Sigmoid colon (tissue), 4 donors: ENCODE measurements at regions not wholly inside any gene's neighbourhood (a gene's known extent, or its start where the extent isn't known, plus 50 kb on each side); places are given as distances from the start of the nearest gene placed in this dataset.

Source experiments
- EP300 ChIP-seq, 4 donors: sonication (generic); formaldehyde crosslinking; IDR thresholded peaks; one replicate each; pipeline ENCODE4 v1.6.1; 2017; ENCODE audit warnings: antibody characterized with exemption in 4 of 4
- POLR2A ChIP-seq, 2 donors: fragments of 450-650 bp; IDR thresholded peaks; one replicate each; pipeline ENCODE4 v1.6.1; 2016; ENCODE audit warnings: antibody characterized with exemption in 2 of 2, mild to moderate bottlenecking in 2 of 2, moderate library complexity in 2 of 2
- POLR2AphosphoS5 ChIP-seq, 4 donors: sonication (generic); formaldehyde crosslinking; IDR thresholded peaks; one replicate each; pipeline ENCODE4 v1.6.1; 2017; ENCODE audit warnings: antibody characterized with exemption in 4 of 4
- TF ChIP-seq, protein P1 (sequence below), 4 experiments: fragments of 450-650 bp in 3 of 4; fragments of 200-600 bp in 1 of 4; IDR thresholded peaks; one replicate each; pipeline ENCODE4 v1.5.1; 2016 to 2019; ENCODE audit warnings: antibody characterized with exemption in 4 of 4, mild to moderate bottlenecking in 3 of 4, moderate library complexity in 2 of 4

DNA sequence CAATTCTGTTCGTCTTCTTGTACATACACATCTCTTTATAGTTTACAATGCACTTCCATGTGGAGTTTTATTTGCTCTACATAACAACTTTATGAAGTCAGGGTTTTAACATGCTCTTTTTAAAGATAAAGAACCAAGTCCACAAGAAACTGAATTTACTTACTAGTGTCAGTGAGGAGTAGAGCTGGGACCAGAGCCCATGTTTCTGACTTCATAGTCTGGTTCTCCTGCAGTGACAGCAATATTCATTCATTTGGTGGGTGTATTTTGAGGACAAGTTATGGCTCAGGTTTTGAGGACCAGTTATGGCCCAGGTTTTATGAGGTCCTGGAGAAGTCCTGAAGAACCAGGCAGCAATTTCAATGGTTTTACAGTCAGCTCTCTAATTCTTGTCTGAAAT is 481.9 kb upstream of the TNC start:
- TF ChIP-seq POLR2AphosphoS5 (IDR thresholded peaks at IDR 0.05): no peak
- TF ChIP-seq, protein P1, sequence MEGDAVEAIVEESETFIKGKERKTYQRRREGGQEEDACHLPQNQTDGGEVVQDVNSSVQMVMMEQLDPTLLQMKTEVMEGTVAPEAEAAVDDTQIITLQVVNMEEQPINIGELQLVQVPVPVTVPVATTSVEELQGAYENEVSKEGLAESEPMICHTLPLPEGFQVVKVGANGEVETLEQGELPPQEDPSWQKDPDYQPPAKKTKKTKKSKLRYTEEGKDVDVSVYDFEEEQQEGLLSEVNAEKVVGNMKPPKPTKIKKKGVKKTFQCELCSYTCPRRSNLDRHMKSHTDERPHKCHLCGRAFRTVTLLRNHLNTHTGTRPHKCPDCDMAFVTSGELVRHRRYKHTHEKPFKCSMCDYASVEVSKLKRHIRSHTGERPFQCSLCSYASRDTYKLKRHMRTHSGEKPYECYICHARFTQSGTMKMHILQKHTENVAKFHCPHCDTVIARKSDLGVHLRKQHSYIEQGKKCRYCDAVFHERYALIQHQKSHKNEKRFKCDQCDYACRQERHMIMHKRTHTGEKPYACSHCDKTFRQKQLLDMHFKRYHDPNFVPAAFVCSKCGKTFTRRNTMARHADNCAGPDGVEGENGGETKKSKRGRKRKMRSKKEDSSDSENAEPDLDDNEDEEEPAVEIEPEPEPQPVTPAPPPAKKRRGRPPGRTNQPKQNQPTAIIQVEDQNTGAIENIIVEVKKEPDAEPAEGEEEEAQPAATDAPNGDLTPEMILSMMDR (IDR thresholded peaks at IDR 0.05): no peak
- no peak for TF ChIP-seq EP300 (IDR thresholded peaks at IDR 0.05)
- TF ChIP-seq POLR2A (IDR thresholded peaks at IDR 0.05): no peak
